ENCODE measurements at regions not wholly inside any gene's neighbourhood (a gene's known extent, or its start where the extent isn't known, plus 50 kb on each side); places are given as distances from the start of the nearest gene placed in this dataset.
"Not testable (repeated sequence)": the region's sequence is repeated elsewhere in the genome, so short reads cannot be mapped to it uniquely, and the experiment has no call there.

- Histone ChIP-seq H3K4me3 (no peak overlapping the region), H3K27me3 (no peaks in the 10 kb centered on the region), H4K20me1 (ENCODE audit: insufficient read depth, poor library complexity, severe bottlenecking) (no peaks in the 10 kb centered on the region), H3K9me2 (replicated peaks; ENCODE audit: insufficient read depth) (no peaks in the 10 kb centered on the region), H2AFZ (no peak overlapping the region), H3K9me3 (ENCODE audit: low read depth) (no peaks in the 10 kb centered on the region), H3K4me2 (no peak overlapping the region), H3K27ac (no peak overlapping the region), H3K4me1 (ENCODE audit: insufficient read depth) (no peaks in the 10 kb centered on the region), H3K36me3 (replicated peaks; ENCODE audit: insufficient read depth, low read depth) (no peaks in the 10 kb centered on the region), H3K79me2 (no peaks in the 10 kb centered on the region)
- no peak for TF ChIP-seq CTCF (IDR thresholded peaks at IDR 0.05; ENCODE audit: poor library complexity)
- TF ChIP-seq EZH2 (IDR thresholded peaks at IDR 0.05; ENCODE audit: borderline replicate concordance) = no peak
- no peak for TF ChIP-seq EZH2phosphoT487 (IDR thresholded peaks at IDR 0.05; ENCODE audit: low read depth, severe bottlenecking, unreplicated experiment)
- 94% methylated on average over 3 of the region's 3 CpGs for WGBS (ENCODE audit: low lambda C conversion rate, missing lambda C conversion rate)
- DNase-seq (ENCODE audit: low spot score) = no peak
Measured at GRCh38 chr1:90864681-90865080, 147.6 kb upstream of the BARHL2 start.

- Histone ChIP-seq H3K36me3 (replicated peaks; ENCODE audit: insufficient read depth, low read depth) (no peaks in the 10 kb centered on the region), H4K20me1 (ENCODE audit: insufficient read depth, poor library complexity, severe bottlenecking) (no peaks in the 10 kb centered on the region), H3K27me3 (no peaks in the 10 kb centered on the region), H3K9me3 (ENCODE audit: low read depth) (no peaks in the 10 kb centered on the region), H3K9me2 (replicated peaks; ENCODE audit: insufficient read depth) (no peaks in the 10 kb centered on the region), H3K4me1 (ENCODE audit: insufficient read depth) (no peaks in the 10 kb centered on the region), H3K27ac (no peak overlapping the region), H3K4me2 (no peak overlapping the region), H3K79me2 (no peaks in the 10 kb centered on the region), H3K4me3 (no peak overlapping the region), H2AFZ (no peak overlapping the region)
- no peak for TF ChIP-seq CTCF (IDR thresholded peaks at IDR 0.05; ENCODE audit: poor library complexity)
- no peak for TF ChIP-seq EZH2 (IDR thresholded peaks at IDR 0.05; ENCODE audit: borderline replicate concordance)
- TF ChIP-seq EZH2phosphoT487 (IDR thresholded peaks at IDR 0.05; ENCODE audit: low read depth, severe bottlenecking, unreplicated experiment) = no peak
- DNase-seq (ENCODE audit: low spot score) = no peak
- 86% methylated on average over 3 of the region's 3 CpGs for WGBS (ENCODE audit: low lambda C conversion rate, missing lambda C conversion rate)
Measured at GRCh38 chr1:90862782-90863181, 145.7 kb upstream of the BARHL2 start.

GRCh38 chr1:90861421-90861820 lies 144.3 kb upstream of the BARHL2 start:
- H3K27me3 ChIP-seq; H2AFZ ChIP-seq; H3K9me3 ChIP-seq (ENCODE audit: low read depth); H3K9me2 ChIP-seq (replicated peaks; ENCODE audit: insufficient read depth); H3K36me3 ChIP-seq (replicated peaks; ENCODE audit: insufficient read depth, low read depth); H3K4me3 ChIP-seq; H4K20me1 ChIP-seq (ENCODE audit: insufficient read depth, poor library complexity, severe bottlenecking); H3K79me2 ChIP-seq; H3K4me2 ChIP-seq; DNase-seq (ENCODE audit: low spot score); H3K4me1 ChIP-seq (ENCODE audit: insufficient read depth); H3K27ac ChIP-seq: not testable (repeated sequence)
- 98% methylated on average over 3 of the region's 3 CpGs for WGBS (ENCODE audit: low lambda C conversion rate, missing lambda C conversion rate)

GRCh38 chr1:90856463-90857007 lies 139.4 kb upstream of the BARHL2 start:
- Histone ChIP-seq H3K4me2 (no peak overlapping the region), H3K4me1 (ENCODE audit: insufficient read depth) (no peaks in the 10 kb centered on the region)
- 69% methylated on average over 7 of the region's 7 CpGs for WGBS (ENCODE audit: low lambda C conversion rate, missing lambda C conversion rate)

More at GRCh38 chr1:90856463-90857007, 139.4 kb upstream of the BARHL2 start:
- DNase-seq (ENCODE audit: low spot score) = no peak
- Histone ChIP-seq H3K9me2 (replicated peaks; ENCODE audit: insufficient read depth) (no peaks in the 10 kb centered on the region), H3K4me3 (no peak overlapping the region), H4K20me1 (ENCODE audit: insufficient read depth, poor library complexity, severe bottlenecking) (no peaks in the 10 kb centered on the region), H3K27me3 (no peaks in the 10 kb centered on the region), H3K27ac (no peak overlapping the region), H3K79me2 (no peaks in the 10 kb centered on the region), H3K36me3 (replicated peaks; ENCODE audit: insufficient read depth, low read depth) (no peaks in the 10 kb centered on the region), H3K9me3 (ENCODE audit: low read depth) (no peaks in the 10 kb centered on the region), H2AFZ (no peak overlapping the region)
- no peak for TF ChIP-seq EZH2 (IDR thresholded peaks at IDR 0.05; ENCODE audit: borderline replicate concordance)
- TF ChIP-seq CTCF (IDR thresholded peaks at IDR 0.05; ENCODE audit: poor library complexity) = no peak
- TF ChIP-seq EZH2phosphoT487 (IDR thresholded peaks at IDR 0.05; ENCODE audit: low read depth, severe bottlenecking, unreplicated experiment) = no peak
